Ishikawa (cell line): ENCODE measurements at regions not wholly inside any gene's neighbourhood (a gene's known extent, or its start where the extent isn't known, plus 50 kb on each side); places are given as distances from the start of the nearest gene placed in this dataset.

Experiments used
- EGR1 ChIP-seq: IDR thresholded peaks from 2 replicates; pipeline ENCODE4 v1.6.1; 2012
- EP300 ChIP-seq: IDR thresholded peaks from 2 replicates; pipeline ENCODE4 v1.6.1; 2012; ENCODE audit warnings: borderline replicate concordance
- MAX ChIP-seq: IDR thresholded peaks from 2 replicates; pipeline ENCODE4 v1.6.1; 2012
- NFIC ChIP-seq: IDR thresholded peaks from 2 replicates; pipeline ENCODE4 v1.6.1; 2012
- RAD21 ChIP-seq: IDR thresholded peaks from 2 replicates; pipeline ENCODE4 v1.6.1; 2012; ENCODE audit warnings: low read depth
- REST ChIP-seq: IDR thresholded peaks from 2 replicates; pipeline ENCODE4 v1.6.1; 2012; ENCODE audit warnings: low read depth, mild to moderate bottlenecking
- TAF1 ChIP-seq: IDR thresholded peaks from 2 replicates; pipeline ENCODE4 v1.6.1; 2012; ENCODE audit warnings: low read depth, mild to moderate bottlenecking
- TCF12 ChIP-seq: IDR thresholded peaks from 2 replicates; pipeline ENCODE4 v1.6.1; 2012; ENCODE audit warnings: low read depth

GRCh38 chr20:19027971-19028370, 184.5 kb upstream of the SLC24A3 start:
- TF ChIP-seq TAF1 = no peak
- TF ChIP-seq TCF12 = no peak
- TF ChIP-seq MAX = no peak
- no peak for TF ChIP-seq REST
- TF ChIP-seq EP300 = no peak
- no peak for TF ChIP-seq RAD21
- TF ChIP-seq EGR1 = no peak
- TF ChIP-seq NFIC = no peak
